ENCODE measurements at regions not wholly inside any gene's neighbourhood (a gene's known extent, or its start where the extent isn't known, plus 50 kb on each side); places are given as distances from the start of the nearest gene placed in this dataset.

GRCh38 chr14:84792722-84793410, 737.1 kb upstream of the FLRT2 start:
- DNase-seq: no peak

GRCh38 chr14:84797326-84797725, 732.6 kb upstream of the FLRT2 start:
- DNase-seq: no peak

- DNase-seq: no peak
Observed at GRCh38 chr14:84804468-84804867, 725.5 kb upstream of the FLRT2 start.

DNA sequence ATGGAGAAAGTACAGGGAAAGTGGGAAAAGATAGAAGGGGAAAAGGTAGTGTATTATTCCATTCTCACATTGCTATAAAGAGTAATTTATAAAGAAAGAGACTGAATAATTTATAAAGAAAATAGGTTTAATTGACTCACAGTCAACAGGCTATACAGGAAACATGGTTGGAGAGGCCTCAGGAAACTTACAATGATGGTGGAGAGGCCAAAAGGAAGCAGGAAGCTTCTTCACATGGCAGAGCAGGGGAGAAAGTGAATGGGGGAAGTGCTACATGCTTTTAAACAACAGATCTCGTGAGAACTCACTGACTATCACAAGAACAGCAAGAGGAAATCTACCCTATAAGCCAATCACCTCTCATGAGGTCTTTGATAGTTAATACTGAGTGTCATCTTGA, 725.0 kb upstream of the FLRT2 start:
- no peak for DNase-seq

GRCh38 chr14:84806181-84806580, 723.8 kb upstream of the FLRT2 start:
- no peak for DNase-seq

- DNase-seq: no peak
Observed at GRCh38 chr14:84806622-84807021, 723.3 kb upstream of the FLRT2 start.

DNA sequence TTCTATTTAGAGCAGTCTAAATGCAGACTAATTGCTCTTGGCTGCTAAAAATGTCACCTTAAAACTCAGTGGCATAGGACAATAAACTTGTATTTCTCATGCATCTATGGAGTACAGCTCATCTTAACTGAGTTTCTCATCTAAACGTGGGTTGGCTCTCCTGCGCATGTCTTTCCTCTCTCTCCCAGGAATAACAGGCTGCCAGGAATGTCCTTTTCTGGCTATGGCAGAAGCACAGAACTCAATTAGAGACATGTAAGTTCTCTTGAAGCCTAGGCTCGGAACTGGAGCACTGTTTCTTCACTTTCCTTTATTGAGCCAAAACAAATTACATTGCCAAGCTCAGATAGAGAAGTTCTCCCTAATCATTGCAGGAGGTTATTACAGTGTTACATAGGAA, 722.3 kb upstream of the FLRT2 start:
- no peak for DNase-seq

DNA sequence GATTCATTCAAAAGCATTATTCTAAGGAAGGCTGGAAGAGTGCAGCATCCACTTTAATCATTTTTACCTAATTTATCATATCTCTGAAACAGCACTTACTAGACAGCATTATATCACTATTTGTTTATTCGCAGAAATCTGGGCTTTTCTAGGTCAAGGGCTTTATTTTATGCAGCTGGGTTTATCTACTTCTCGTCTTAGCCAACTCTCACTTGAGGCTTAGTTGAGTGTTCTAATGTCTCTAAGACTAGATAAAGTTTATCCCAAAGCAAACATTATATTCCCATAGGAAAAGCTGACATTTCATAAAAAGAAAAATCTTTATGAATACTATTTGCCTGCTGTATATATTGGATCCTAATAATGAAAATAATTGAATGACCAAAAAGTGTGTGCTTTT, 720.8 kb upstream of the FLRT2 start:
- no peak for DNase-seq

DNA sequence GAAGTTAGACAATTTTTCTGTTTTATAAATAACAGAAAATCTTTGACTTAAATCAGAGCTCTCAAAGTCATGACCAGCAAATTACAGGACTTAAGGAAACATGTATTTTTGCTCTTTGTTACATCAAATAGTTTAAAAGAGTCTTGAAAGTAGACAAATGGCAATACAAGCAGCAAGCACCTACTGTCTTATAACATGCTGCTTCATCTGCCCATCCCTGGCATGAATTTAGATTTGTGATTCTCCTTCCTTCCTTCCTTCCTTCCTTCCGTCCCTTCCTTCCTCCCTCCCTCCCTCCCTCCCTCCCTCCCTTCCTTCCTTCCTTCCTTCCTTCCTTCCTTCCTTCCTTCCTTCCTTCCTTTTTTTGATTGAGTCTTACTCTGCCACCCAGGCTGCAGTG, 715.6 kb upstream of the FLRT2 start:
- DNase-seq: no peak

DNA sequence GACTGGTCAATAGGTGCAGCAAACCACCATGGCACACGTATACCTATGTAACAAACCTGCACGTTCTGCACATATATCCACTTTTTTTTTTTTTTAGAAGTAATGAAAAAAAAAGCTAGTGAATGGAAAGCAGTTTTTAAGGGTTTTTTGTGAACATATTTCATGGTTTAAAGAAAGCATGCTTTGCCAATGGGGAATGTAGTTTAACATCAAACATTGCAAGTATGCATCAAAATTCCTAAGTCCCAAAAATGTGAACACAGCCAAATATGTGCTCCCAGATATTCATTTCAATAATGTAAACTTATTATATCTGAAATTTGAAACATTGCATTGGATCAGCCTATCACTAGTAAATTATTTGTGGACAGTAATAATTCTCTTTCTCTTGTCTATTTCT, 710.4 kb upstream of the FLRT2 start:
- DNase-seq: no peak

- DNase-seq: no peak
Observed at GRCh38 chr14:84825481-84826251, 704.3 kb upstream of the FLRT2 start.

- DNase-seq: no peak
Observed at GRCh38 chr14:84826294-84826693, 703.6 kb upstream of the FLRT2 start.

GRCh38 chr14:84850595-84850994, 679.3 kb upstream of the FLRT2 start:
- DNase-seq: no peak

GRCh38 chr14:84856751-84857534, 673.0 kb upstream of the FLRT2 start:
- DNase-seq: no peak

- no peak for DNase-seq
Observed at GRCh38 chr14:84857571-84857970, 672.4 kb upstream of the FLRT2 start.

DNA sequence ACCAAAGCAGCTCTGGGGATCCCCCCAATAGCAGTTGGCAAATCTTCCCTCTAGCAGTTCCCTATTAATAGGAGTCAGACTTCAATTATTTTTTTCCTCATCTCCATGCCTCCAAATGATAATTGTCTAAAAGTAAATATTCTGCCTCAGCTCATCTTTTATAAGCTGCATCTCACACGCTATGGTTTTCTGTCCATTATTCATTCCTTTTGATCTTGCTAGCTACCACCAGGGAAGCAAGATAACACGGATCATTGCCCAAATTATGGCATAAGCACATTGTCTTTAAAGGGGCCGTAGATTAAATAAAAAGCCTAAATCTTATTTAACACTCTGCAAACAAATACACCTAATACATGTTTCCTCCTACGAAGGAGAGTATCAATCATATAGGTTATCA, 670.8 kb upstream of the FLRT2 start:
- DNase-seq: no peak

DNA sequence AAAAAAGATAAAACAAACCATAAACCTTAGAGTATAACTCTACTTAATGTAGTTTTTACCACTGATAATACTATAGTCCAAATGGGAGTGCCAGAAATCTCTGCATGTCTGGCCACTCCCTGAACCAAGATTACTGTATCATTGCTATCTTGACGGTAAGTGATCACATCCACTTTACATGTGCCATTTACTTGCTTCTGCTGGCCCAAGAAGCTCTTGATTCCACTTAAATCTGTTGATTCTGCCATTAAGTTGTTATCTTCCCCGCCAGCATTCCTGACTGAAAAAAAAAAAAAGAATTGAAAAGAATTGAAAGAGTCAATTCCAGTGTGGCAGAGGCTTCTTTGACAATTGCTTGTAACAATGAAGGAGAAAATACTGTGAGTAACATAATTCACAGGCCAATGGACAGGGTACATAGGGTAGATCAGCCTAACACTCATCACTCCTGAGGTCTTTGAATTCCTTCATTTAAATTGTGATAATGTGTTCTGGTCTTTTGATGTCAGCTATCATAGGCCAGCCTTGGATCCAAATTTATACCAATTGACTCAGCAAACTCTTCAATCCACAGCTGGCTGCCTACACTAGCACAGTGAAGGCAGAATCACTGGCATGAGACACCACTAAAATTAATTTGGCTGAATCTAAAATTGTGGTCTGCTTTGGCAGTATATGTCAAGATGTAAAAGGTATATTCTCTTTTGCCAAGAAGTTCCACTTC, 665.2 kb upstream of the FLRT2 start:
- no peak for DNase-seq

GRCh38 chr14:84871734-84872133, 658.2 kb upstream of the FLRT2 start:
- DNase-seq: no peak

GRCh38 chr14:84874436-84874835, 655.5 kb upstream of the FLRT2 start:
- no peak for DNase-seq

- DNase-seq: no peak
Observed at GRCh38 chr14:84877061-84877460, 652.9 kb upstream of the FLRT2 start.

GRCh38 chr14:84882830-84883229, 647.1 kb upstream of the FLRT2 start:
- DNase-seq: no peak

DNA sequence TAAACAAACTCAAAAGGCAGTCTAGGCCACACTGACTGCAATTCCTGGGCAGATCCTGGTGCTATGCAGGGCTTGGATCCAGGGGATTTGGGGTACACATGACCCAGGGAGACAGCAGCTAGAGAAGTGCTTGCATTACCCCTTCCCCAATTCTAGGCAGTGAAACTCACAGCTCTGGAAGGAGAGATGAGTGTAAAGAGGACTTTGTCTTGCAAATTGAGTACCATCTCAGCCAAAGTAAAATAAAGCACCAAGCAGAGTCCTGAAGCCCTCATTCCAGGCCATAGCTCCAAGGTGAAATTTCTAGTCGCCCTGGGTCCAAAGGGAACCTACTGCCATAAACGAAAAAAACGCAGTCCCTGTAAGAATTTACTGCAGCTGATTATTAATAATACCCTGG, 644.9 kb upstream of the FLRT2 start:
- DNase-seq: no peak

GRCh38 chr14:84891404-84891803, 638.5 kb upstream of the FLRT2 start:
- no peak for DNase-seq
